GM12892 (cell line): ENCODE measurements at regions not wholly inside any gene's neighbourhood (a gene's known extent, or its start where the extent isn't known, plus 50 kb on each side); places are given as distances from the start of the nearest gene placed in this dataset.

Experiments used
- POLR2A ChIP-seq: IDR thresholded peaks from 2 replicates; pipeline ENCODE4 v1.6.1; 2011; ENCODE audit warnings: low read depth, low read length, control low read depth
- POLR2AphosphoS5 ChIP-seq: IDR thresholded peaks from 2 replicates; pipeline ENCODE4 v1.6.1; 2011; ENCODE audit warnings: low read depth, low read length, control low read depth

GRCh38 chr2:142291969-142292368 lies 161.2 kb upstream of the LRP1B start:
- TF ChIP-seq POLR2A: no peak
- TF ChIP-seq POLR2AphosphoS5: no peak
